ENCODE measurements at regions not wholly inside any gene's neighbourhood (a gene's known extent, or its start where the extent isn't known, plus 50 kb on each side); places are given as distances from the start of the nearest gene placed in this dataset.

GRCh38 chr11:127679816-127680545 is 679.4 kb upstream of the KIRREL3 start:
- Histone ChIP-seq H3K9me3 (ENCODE audit: low read length) (no peaks in the 10 kb centered on the region), H3K4me1 (ENCODE audit: insufficient read depth, low read length, poor library complexity, severe bottlenecking) (no peaks in the 10 kb centered on the region), H3K36me3 (ENCODE audit: insufficient read depth, low read length) (no peaks in the 10 kb centered on the region), H3K27ac (ENCODE audit: low read depth, low read length, poor library complexity, severe bottlenecking) (no peak overlapping the region), H4K20me1 (ENCODE audit: insufficient read depth, low read length) (no peaks in the 10 kb centered on the region), H3K4me2 (ENCODE audit: low read length) (no peak overlapping the region), H2AFZ (ENCODE audit: low read length) (no peak overlapping the region), H3K9me2 (ENCODE audit: insufficient read depth, low read length) (no peaks in the 10 kb centered on the region), H3K4me3 (ENCODE audit: low read depth, low read length, poor library complexity, severe bottlenecking) (no peak overlapping the region), H3K79me2 (ENCODE audit: insufficient read depth, low read depth, low read length) (no peaks in the 10 kb centered on the region)
- POLR2A ChIA-PET, result interaction anchor here (1.2 kb wide), 1 partner anchor 12 kb away, joined by 3 read pairs; no protein-coding TSS in a partner anchor
- CTCF ChIA-PET (ENCODE audit: unreplicated experiment), result no interaction called here
- intact Hi-C loops (cut with micrococcal nuclease; ENCODE audit: unreplicated experiment), result no loop called here
- no TSS peak for BruUV-seq (replicated peaks)
- TF ChIP-seq EZH2phosphoT487 (IDR thresholded peaks at IDR 0.05; ENCODE audit: borderline replicate concordance, low read depth, low read length) (no peak), CTCF (conservative IDR thresholded peaks at IDR 0.05; ENCODE audit: low read length) (no peak)
- no peak for DNase-seq (ENCODE audit: low spot score)

- Histone ChIP-seq H3K79me2 (ENCODE audit: insufficient read depth, low read depth, low read length) (no peaks in the 10 kb centered on the region), H3K4me3 (ENCODE audit: low read depth, low read length, poor library complexity, severe bottlenecking) (no peak overlapping the region), H3K4me2 (ENCODE audit: low read length) (no peak overlapping the region), H4K20me1 (ENCODE audit: insufficient read depth, low read length) (no peaks in the 10 kb centered on the region), H3K36me3 (ENCODE audit: insufficient read depth, low read length) (no peaks in the 10 kb centered on the region), H2AFZ (ENCODE audit: low read length) (no peak overlapping the region), H3K4me1 (ENCODE audit: insufficient read depth, low read length, poor library complexity, severe bottlenecking) (no peaks in the 10 kb centered on the region), H3K9me2 (ENCODE audit: insufficient read depth, low read length) (no peaks in the 10 kb centered on the region), H3K9me3 (ENCODE audit: low read length) (no peaks in the 10 kb centered on the region), H3K27ac (ENCODE audit: low read depth, low read length, poor library complexity, severe bottlenecking) (no peak overlapping the region)
- ChIA-PET POLR2A (no interaction called here), CTCF (ENCODE audit: unreplicated experiment) (no interaction called here)
- no TSS peak for BruUV-seq (replicated peaks)
- DNase-seq (ENCODE audit: low spot score), result no peak
- TF ChIP-seq CTCF (conservative IDR thresholded peaks at IDR 0.05; ENCODE audit: low read length), result no peak
- no peak for TF ChIP-seq EZH2phosphoT487 (IDR thresholded peaks at IDR 0.05; ENCODE audit: borderline replicate concordance, low read depth, low read length)
- intact Hi-C loops (cut with micrococcal nuclease; ENCODE audit: unreplicated experiment), result no loop called here
Measured at GRCh38 chr11:127678631-127679030, 678.1 kb upstream of the KIRREL3 start.

- Histone ChIP-seq H3K27ac (ENCODE audit: low read depth, low read length, poor library complexity, severe bottlenecking) (no peak overlapping the region), H3K9me3 (ENCODE audit: low read length) (no peaks in the 10 kb centered on the region), H3K9me2 (ENCODE audit: insufficient read depth, low read length) (no peaks in the 10 kb centered on the region), H3K36me3 (ENCODE audit: insufficient read depth, low read length) (no peaks in the 10 kb centered on the region), H3K4me3 (ENCODE audit: low read depth, low read length, poor library complexity, severe bottlenecking) (no peak overlapping the region), H3K4me2 (ENCODE audit: low read length) (no peak overlapping the region), H3K4me1 (ENCODE audit: insufficient read depth, low read length, poor library complexity, severe bottlenecking) (no peaks in the 10 kb centered on the region), H2AFZ (ENCODE audit: low read length) (no peak overlapping the region), H3K79me2 (ENCODE audit: insufficient read depth, low read depth, low read length) (no peaks in the 10 kb centered on the region), H4K20me1 (ENCODE audit: insufficient read depth, low read length) (no peaks in the 10 kb centered on the region)
- ChIA-PET CTCF (ENCODE audit: unreplicated experiment) (no interaction called here), POLR2A (no interaction called here)
- intact Hi-C loops (cut with micrococcal nuclease; ENCODE audit: unreplicated experiment), result no loop called here
- no peak for DNase-seq (ENCODE audit: low spot score)
- no TSS peak for BruUV-seq (replicated peaks)
- TF ChIP-seq CTCF (conservative IDR thresholded peaks at IDR 0.05; ENCODE audit: low read length) (no peak), EZH2phosphoT487 (IDR thresholded peaks at IDR 0.05; ENCODE audit: borderline replicate concordance, low read depth, low read length) (no peak)
Measured at GRCh38 chr11:127677660-127678425, 677.3 kb upstream of the KIRREL3 start.
